Activated T-cell treated with anti-CD3 and anti-CD28 coated beads, Interleukin-2, amount 50 U/mL, for 72 hours (primary cell): ENCODE measurements at regions not wholly inside any gene's neighbourhood (a gene's known extent, or its start where the extent isn't known, plus 50 kb on each side); places are given as distances from the start of the nearest gene placed in this dataset.

Source experiments
- ATAC-seq, 2 donors: fragments of 150-1000 bp; cut with Tn5 transposase; replicated peaks in 1 of 2; 2 replicates each; pipeline ENCODE4 v1.10.0; 2021; ENCODE audit warnings: moderate library complexity in 2 of 2, mild to moderate bottlenecking in 1 of 2
- DNase-seq, 2 donors: peaks; one replicate each; pipeline ENCODE4 v3.0.0; 2021 to 2022; ENCODE audit warnings: mixed read lengths in 1 of 2
- H3K27ac Mint-ChIP-seq: one replicate; pipeline ENCODE4 v1.8.0; 2022; ENCODE audit warnings: mild to moderate bottlenecking, moderate library complexity, mixed read lengths
- H3K27me3 Mint-ChIP-seq: one replicate; pipeline ENCODE4 v1.8.0; 2022; ENCODE audit warnings: low read depth, mixed read lengths
- H3K36me3 Mint-ChIP-seq, 2 donors: one replicate each; pipeline ENCODE4 v1.8.0; 2022; ENCODE audit warnings: mixed read lengths in 2 of 2, mild to moderate bottlenecking in 1 of 2; ENCODE audit not compliant: insufficient read depth in 2 of 2
- H3K4me1 Mint-ChIP-seq: one replicate; pipeline ENCODE4 v1.8.0; 2022; ENCODE audit warnings: low read depth, mixed read lengths
- H3K4me3 Mint-ChIP-seq, 2 donors: one replicate each; pipeline ENCODE4 v1.8.0; 2022; ENCODE audit warnings: mild to moderate bottlenecking in 2 of 2, mixed read lengths in 2 of 2, moderate library complexity in 2 of 2
- H3K9me3 Mint-ChIP-seq, 2 donors: one replicate each; pipeline ENCODE4 v1.8.0; 2022; ENCODE audit warnings: mixed read lengths in 2 of 2

DNA sequence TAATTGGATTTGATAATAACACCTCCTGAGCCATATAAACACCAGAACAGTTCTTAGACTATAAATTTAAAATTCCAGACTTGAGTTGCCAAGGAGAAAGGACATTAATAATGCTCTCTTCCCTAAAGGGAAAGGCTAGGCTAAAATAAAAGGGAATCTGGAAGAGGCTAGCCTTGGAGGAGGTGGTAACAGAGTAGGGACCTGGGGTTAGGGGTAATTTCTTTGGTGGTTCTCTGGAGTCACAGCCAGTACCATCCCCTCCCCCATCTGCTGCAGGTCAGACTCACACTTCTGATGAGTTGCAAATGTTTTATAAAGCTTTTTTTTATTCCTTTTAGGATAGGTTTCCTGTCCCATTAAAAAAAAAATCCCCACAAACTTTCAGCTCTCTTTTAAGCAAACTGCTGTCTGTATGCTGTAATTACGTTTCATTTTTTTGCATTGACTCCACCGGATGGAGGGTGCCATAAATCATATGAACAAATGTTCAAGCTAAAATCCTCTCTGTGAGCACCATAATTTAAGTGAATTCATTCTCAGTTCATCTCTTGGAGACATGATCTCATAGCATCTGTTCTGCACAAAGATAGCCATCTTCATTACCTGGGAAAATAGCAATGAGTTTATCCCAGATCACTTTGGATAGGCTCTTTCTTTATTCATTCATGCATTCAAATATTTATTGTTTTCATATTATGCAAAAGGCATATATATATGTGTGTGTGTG lies 379.6 kb downstream of the TTLL7 start:
- H3K27ac Mint-ChIP-seq, result no peak overlapping the region
- no peaks in the 10 kb centered on the region for H3K4me1 Mint-ChIP-seq
- H3K9me3 Mint-ChIP-seq, result no peaks in the 10 kb centered on the region
- no peaks in the 10 kb centered on the region for H3K27me3 Mint-ChIP-seq
- H3K4me3 Mint-ChIP-seq, result no peak overlapping the region
- H3K36me3 Mint-ChIP-seq, result no peaks in the 10 kb centered on the region
- DNase-seq (no peak), ATAC-seq (no peak)

DNA sequence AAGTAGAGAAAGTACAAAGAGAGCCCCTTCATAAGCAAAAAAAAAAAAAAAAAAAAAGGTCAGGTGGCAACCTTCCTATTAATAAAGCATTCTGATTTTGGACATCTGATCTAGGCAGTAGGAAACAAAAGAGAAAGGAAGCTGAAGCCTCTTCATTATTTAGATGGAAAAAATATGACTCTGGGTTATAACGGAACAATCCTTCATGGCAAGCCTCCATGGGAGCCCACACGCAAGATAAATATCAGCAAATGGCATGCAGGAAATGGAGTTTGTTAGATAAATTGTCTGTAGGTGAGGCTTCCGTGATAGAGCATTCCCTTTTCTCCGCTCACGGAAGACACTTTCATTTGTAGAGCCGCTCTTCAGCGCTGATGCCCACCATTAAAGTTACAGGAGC lies 381.0 kb downstream of the TTLL7 start:
- no peak overlapping the region for H3K4me3 Mint-ChIP-seq
- H3K4me1 Mint-ChIP-seq, result no peaks in the 10 kb centered on the region
- ATAC-seq (no peak), DNase-seq (no peak)
- no peaks in the 10 kb centered on the region for H3K27me3 Mint-ChIP-seq
- peaks cover 0 to under 1% of the 10 kb centered on the region in 2 donors for H3K9me3 Mint-ChIP-seq
- H3K27ac Mint-ChIP-seq, result no peak overlapping the region
- no peaks in the 10 kb centered on the region for H3K36me3 Mint-ChIP-seq

DNA sequence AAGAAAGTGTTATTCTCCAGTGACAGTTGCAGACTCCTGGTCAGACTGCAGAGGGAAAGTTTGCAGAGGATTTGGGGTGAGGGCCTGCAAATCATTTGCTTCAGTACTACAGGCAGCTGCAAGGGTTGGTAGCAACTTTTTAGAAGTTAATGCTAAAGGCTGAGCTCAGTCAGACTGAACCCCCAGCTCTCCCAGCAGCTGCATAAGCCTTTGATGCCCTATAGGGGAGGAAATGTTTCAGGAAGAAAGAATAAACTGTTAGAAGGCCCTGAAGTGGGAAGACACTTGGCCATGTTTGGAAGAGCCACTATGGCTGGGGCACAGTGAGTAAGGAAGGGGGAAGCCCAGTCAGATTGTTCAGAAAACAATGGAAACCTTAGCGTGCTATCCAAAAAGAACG lies 383.6 kb downstream of the TTLL7 start:
- no peak for ATAC-seq
- Mint-ChIP-seq H3K27ac (no peak overlapping the region), H3K27me3 (no peaks in the 10 kb centered on the region), H3K4me1 (no peaks in the 10 kb centered on the region), H3K4me3 (no peak overlapping the region), H3K9me3 (peaks cover 0 to 4% of the 10 kb centered on the region in 2 donors), H3K36me3 (no peaks in the 10 kb centered on the region)
- DNase-seq, result no peak

DNA sequence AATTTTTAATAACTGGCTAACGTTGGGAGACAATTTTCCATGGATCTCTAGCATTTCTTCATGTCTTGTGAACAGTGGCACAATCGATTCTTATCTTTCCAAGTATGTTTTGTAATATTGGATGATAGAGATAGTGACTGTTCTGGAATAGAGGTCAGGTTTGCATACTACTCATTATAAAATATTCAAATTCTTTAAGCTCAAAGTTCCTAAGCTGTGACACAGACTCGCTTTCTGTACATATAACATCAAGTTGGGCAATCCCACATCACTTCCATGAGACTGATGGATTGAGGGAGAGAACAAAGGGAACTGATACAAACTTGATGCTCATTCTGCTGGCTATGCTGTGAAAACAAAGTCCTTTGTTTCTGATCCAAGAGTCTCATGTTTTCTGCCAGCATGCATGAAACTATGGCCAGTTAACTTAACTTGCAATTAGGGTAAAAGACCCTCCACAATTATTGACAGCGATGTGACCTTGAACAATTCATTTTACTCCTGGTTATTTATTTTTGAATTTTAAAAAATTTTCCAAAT lies 392.4 kb downstream of the TTLL7 start:
- Mint-ChIP-seq H3K9me3 (no peaks in the 10 kb centered on the region), H3K27me3 (no peaks in the 10 kb centered on the region), H3K27ac (no peak overlapping the region), H3K36me3 (peaks cover 2% of the 10 kb centered on the region in 2 donors), H3K4me1 (no peaks in the 10 kb centered on the region), H3K4me3 (no peak overlapping the region)
- DNase-seq (no peak), ATAC-seq (no peak)

DNA sequence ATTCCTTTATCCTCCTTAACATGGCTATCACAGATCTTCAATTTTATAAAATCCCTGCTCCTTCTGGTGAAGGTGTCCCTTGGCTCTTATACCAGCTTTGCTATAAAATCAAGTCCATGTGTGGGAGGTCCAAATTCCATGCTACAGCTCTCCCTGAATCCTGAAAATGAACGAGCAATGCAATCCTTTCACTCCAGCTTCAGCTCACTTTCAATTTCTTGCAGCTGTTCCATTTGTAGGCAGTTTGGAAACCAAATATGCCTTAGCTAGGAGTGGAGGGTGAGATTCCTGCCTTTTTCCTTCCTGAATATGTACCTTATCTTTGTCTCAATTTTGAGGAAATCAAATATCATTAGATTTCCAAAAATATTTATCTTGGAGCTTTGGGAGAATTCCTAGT lies 402.6 kb downstream of the TTLL7 start:
- Mint-ChIP-seq H3K4me3 (no peak overlapping the region), H3K36me3 (peaks cover 3 to 9% of the 10 kb centered on the region in 2 donors), H3K27me3 (no peaks in the 10 kb centered on the region)

DNA sequence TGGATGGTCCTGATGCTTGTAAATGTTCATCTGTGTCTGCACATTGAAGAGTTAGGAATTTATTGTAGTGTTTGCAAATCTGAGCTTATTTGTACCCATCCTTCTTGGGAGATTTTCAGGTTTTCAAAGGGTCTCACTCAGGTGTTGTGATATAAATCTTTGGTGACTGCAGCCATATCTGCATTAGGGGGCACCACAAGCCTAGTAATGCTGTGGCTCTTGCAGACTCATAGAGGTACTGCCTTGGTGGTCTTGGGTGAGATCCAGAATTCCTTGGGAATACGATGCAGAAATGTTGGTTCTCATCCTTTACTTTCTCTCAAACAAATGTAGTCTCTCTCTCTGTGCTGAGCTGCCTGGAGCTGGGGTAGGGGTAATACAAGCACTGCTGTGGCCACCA lies 405.9 kb downstream of the TTLL7 start:
- Mint-ChIP-seq H3K36me3 (peaks cover 0 to 3% of the 10 kb centered on the region in 2 donors), H3K9me3 (peaks cover 4 to 5% of the 10 kb centered on the region in 2 donors), H3K4me1 (peaks cover 9% of the 10 kb centered on the region), H3K27me3 (no peaks in the 10 kb centered on the region), H3K4me3 (no peak overlapping the region), H3K27ac (no peak overlapping the region)
- no peak for DNase-seq
- ATAC-seq, result no peak

More for the DNA sequence above, 402.6 kb downstream of the TTLL7 start:
- DNase-seq, result no peak
- H3K4me1 Mint-ChIP-seq, result peaks cover 9% of the 10 kb centered on the region
- H3K9me3 Mint-ChIP-seq, result peaks cover 6 to 9% of the 10 kb centered on the region in 2 donors
- no peak overlapping the region for H3K27ac Mint-ChIP-seq
- ATAC-seq, result no peak

DNA sequence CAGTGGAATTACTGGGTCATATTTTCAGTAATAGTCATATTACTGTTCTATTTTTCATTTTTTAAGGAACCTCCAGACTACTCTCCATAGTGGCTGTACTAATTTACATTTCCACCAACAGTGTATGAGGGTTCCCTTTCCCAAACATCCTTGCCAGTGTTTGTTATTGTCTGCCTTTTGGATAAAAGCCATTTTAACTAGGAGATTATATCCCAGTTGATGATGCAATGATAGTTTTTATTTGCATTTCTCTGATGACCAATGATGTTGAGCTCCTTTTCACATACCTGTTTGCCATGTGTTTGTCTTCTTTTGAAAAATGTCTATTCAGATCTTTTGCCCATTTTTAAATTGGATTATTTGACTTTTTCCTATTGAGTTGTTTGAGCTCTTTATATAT lies 410.8 kb downstream of the TTLL7 start:
- Mint-ChIP-seq H3K27me3 (no peaks in the 10 kb centered on the region), H3K4me3 (no peak overlapping the region), H3K27ac (no peak overlapping the region), H3K4me1 (peaks cover 9% of the 10 kb centered on the region), H3K9me3 (peaks cover 4 to 5% of the 10 kb centered on the region in 2 donors), H3K36me3 (no peaks in the 10 kb centered on the region)
- DNase-seq, result no peak
- ATAC-seq, result no peak

DNA sequence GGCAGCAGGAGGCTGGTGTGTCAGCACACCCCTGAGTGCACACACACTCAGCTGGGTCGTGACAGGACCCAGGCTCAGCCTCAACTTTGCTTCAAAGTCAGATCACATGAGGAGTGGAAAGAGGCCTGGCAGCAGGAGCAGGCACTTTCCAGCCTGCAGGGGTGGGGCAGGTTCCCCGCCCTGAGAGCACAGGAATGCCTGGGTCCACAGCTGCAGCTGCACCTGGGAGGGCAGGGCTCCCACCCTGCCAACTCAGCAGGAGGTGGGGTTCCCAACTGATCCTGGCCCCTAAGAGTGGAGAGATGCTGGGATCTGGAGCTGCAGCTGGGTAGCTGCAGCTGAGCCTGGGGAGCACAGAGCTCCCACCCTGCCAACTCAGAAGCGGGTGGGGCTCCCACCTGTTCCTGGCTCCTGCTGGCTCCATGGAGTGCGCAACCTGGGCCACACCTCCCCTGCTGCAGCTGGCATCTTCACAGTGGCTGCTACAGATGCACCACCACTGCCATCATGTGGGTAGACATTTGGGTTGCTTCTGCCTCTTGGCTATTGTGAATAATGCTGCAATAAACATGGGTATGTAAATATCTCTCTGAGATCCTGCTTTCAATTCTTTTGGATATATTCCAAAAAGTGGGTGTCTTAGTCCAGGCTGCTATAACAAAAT lies 415.4 kb downstream of the TTLL7 start:
- Mint-ChIP-seq H3K27ac (no peak overlapping the region), H3K4me3 (no peak overlapping the region), H3K36me3 (peaks cover 3 to 4% of the 10 kb centered on the region in 2 donors), H3K4me1 (peaks cover 9% of the 10 kb centered on the region), H3K9me3 (peaks cover 2 to 8% of the 10 kb centered on the region in 2 donors), H3K27me3 (no peaks in the 10 kb centered on the region)
- ATAC-seq (peak in 1 of 2 donors; percentile 53), DNase-seq (peak; percentile 6 to 9)

DNA sequence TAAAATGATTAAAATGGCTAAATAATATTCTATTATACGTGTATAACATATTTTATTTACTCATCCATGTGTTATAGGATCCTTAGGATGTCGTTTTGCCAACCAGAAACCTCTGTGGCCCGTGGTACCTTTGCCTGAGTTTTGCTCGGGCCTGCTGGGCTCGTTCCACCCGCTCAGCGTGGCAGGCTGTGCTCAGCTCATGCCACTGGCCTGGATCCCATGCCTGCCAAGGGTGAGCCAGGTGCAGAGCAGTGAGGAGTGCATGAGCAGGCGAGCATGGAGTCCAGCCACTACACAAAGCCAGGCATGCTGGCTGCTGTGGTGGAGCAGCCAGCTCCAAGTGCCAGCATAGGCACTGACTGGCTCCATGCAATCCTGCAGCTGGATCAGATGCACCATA lies 417.2 kb downstream of the TTLL7 start:
- Mint-ChIP-seq H3K27ac (no peak overlapping the region), H3K36me3 (peaks cover 3 to 4% of the 10 kb centered on the region in 2 donors), H3K4me1 (peaks cover 9% of the 10 kb centered on the region), H3K4me3 (no peak overlapping the region), H3K27me3 (no peaks in the 10 kb centered on the region), H3K9me3 (peaks cover 2 to 5% of the 10 kb centered on the region in 2 donors)
- DNase-seq (no peak), ATAC-seq (no peak)

DNA sequence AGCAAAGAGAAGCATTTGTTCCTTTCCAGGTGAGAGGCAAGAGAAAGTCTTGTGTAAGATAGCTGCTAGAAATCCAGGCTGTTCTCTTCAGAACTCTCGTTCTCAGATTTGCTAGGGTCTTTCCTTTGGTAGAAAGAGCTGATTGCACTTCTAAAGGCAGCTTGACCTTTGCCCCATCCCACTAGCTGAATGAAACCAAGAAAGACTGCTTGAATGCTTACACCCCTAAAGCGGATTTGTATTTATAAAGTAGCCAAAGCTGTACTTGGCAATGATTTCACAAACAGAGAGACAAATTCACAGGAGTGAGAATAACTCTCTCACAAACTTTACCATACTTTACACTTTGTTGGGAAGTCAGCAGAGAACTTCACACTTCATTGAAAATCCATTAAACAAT lies 424.1 kb downstream of the TTLL7 start:
- DNase-seq, result no peak
- H3K9me3 Mint-ChIP-seq, result no peaks in the 10 kb centered on the region
- no peak overlapping the region for H3K27ac Mint-ChIP-seq
- H3K4me3 Mint-ChIP-seq, result no peak overlapping the region
- no peaks in the 10 kb centered on the region for H3K36me3 Mint-ChIP-seq
- no peaks in the 10 kb centered on the region for H3K27me3 Mint-ChIP-seq
- no peak for ATAC-seq
- peaks cover 3% of the 10 kb centered on the region for H3K4me1 Mint-ChIP-seq

DNA sequence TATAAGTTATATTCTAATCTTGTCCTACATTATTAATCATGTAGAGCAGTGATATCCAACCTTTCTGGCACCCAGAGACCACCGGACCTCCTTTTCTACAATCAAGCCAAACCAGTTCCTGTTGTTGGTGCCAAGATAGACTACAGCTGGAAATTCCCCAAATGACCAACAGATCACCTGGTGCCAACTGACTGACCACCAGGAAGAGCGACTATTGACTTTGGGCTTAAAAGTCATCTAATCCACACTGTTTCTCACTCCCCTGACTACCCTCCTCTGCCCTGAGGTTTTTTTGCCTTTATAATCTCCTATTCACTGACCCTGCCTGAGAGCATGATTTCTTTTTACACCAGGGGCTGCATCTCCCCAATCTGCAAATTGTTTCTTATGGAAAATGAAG lies 425.2 kb downstream of the TTLL7 start:
- H3K9me3 Mint-ChIP-seq, result no peaks in the 10 kb centered on the region
- no peak for ATAC-seq

DNA sequence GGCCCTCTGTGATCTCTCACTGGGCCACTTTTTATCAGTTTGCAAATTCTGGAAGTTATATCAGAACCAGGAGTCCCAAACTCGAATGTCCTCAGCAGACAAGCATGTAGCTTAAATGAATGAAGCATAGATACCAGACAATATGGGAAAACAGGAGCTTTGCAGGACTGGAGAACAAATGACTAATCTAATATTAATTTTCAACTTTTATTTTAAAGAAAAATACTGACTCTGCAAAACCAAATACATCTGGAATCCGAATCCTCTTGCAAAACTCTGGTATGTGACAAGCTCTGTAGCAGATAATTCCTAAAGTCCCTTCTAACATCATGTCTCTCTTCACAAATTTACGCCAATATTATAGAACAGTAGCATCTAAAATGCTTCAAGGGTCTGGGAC lies 427.4 kb downstream of the TTLL7 start:
- Mint-ChIP-seq H3K4me3 (no peak overlapping the region), H3K27ac (no peak overlapping the region), H3K9me3 (no peaks in the 10 kb centered on the region), H3K27me3 (no peaks in the 10 kb centered on the region), H3K36me3 (no peaks in the 10 kb centered on the region), H3K4me1 (no peaks in the 10 kb centered on the region)
- DNase-seq, result no peak
- no peak for ATAC-seq

More for the DNA sequence above, 425.2 kb downstream of the TTLL7 start:
- no peaks in the 10 kb centered on the region for H3K4me1 Mint-ChIP-seq
- H3K36me3 Mint-ChIP-seq, result no peaks in the 10 kb centered on the region
- H3K27ac Mint-ChIP-seq, result no peak overlapping the region
- no peaks in the 10 kb centered on the region for H3K27me3 Mint-ChIP-seq
- no peak for DNase-seq
- no peak overlapping the region for H3K4me3 Mint-ChIP-seq

DNA sequence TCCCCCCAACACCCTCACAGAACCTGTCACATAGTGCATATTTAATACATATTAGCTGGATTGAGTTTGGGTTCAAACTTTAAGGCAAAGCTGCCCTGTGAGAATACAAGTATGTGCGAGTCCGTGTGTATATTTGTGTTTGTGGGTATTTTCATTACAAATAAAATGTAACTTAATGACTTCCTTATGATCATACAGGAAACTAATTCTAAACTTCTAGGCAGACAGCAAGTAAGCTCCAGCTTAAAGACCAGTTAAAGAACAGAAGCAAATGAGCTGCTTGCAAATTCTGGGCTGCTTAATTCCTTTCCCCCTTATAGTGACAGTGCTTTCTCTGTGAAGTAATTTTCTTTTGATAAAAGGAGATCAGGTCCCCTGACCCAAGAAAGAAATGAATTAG lies 437.6 kb downstream of the TTLL7 start:
- Mint-ChIP-seq H3K27ac (no peak overlapping the region), H3K36me3 (no peaks in the 10 kb centered on the region), H3K27me3 (no peaks in the 10 kb centered on the region), H3K9me3 (no peaks in the 10 kb centered on the region), H3K4me1 (no peaks in the 10 kb centered on the region), H3K4me3 (no peak overlapping the region)
- DNase-seq, result no peak
- ATAC-seq, result no peak
